Astrocyte (in vitro differentiated cells and primary cell): ENCODE measurements at regions not wholly inside any gene's neighbourhood (a gene's known extent, or its start where the extent isn't known, plus 50 kb on each side); places are given as distances from the start of the nearest gene placed in this dataset.

ENCODE experiments used
- DNase-seq: peaks from one replicate; pipeline ENCODE4 v3.0.0-alpha.2; 2010; ENCODE audit warnings: low read depth
- FAIRE-seq: peaks from 2 replicates; lab custom pipeline; 2011; peaks lifted over from hg19 to GRCh38; lab: Jason Lieb, UNC
- H2AFZ ChIP-seq: 2 replicates; pipeline ENCODE4 v1.6.0; 2012; ENCODE audit warnings: low read depth, low read length, inconsistent platforms
- H3K27ac ChIP-seq: 2 replicates; pipeline ENCODE4 v1.5.1; 2011; ENCODE audit warnings: low read depth, low read length, inconsistent platforms
- H3K27me3 ChIP-seq: 2 replicates; pipeline ENCODE4 v1.6.0; 2011; ENCODE audit warnings: low read length, inconsistent platforms; ENCODE audit not compliant: insufficient read depth
- H3K36me3 ChIP-seq: 2 replicates; pipeline ENCODE4 v1.5.1; 2011; ENCODE audit warnings: low read length, inconsistent platforms; ENCODE audit not compliant: insufficient read depth
- H3K4me1 ChIP-seq: 2 replicates; pipeline ENCODE4 v1.5.1; 2011; ENCODE audit warnings: low read length, inconsistent platforms; ENCODE audit not compliant: insufficient read depth
- H3K4me2 ChIP-seq: 2 replicates; pipeline ENCODE4 v1.6.0; 2012; ENCODE audit warnings: low read length, inconsistent platforms
- H3K4me3 ChIP-seq: 2 replicates; pipeline ENCODE4 v1.5.1; 2011; ENCODE audit warnings: low read depth, mild to moderate bottlenecking, low read length, inconsistent platforms; ENCODE audit not compliant: insufficient read depth
- H3K79me2 ChIP-seq: 2 replicates; pipeline ENCODE4 v1.6.0; 2012; ENCODE audit warnings: mild to moderate bottlenecking, low read length, inconsistent platforms; ENCODE audit not compliant: insufficient read depth
- H3K9ac ChIP-seq: 2 replicates; pipeline ENCODE4 v1.6.0; 2012; ENCODE audit warnings: mild to moderate bottlenecking, low read length, inconsistent platforms
- H3K9me3 ChIP-seq: 2 replicates; pipeline ENCODE4 v1.5.1; 2012; ENCODE audit warnings: low read depth, mild to moderate bottlenecking, low read length, inconsistent platforms; ENCODE audit not compliant: insufficient read depth
- H4K20me1 ChIP-seq: 2 replicates; pipeline ENCODE4 v1.6.0; 2012; ENCODE audit warnings: low read length, inconsistent platforms; ENCODE audit not compliant: insufficient read depth
- H3K27ac Mint-ChIP-seq: one replicate; pipeline ENCODE4 v1.8.0; 2021; ENCODE audit warnings: mild to moderate bottlenecking, mixed read lengths; ENCODE audit not compliant: unreplicated experiment
- H3K27me3 Mint-ChIP-seq: one replicate; pipeline ENCODE4 v1.8.0; 2021; ENCODE audit warnings: low read depth, mixed read lengths; ENCODE audit not compliant: unreplicated experiment
- H3K36me3 Mint-ChIP-seq: one replicate; pipeline ENCODE4 v1.8.0; 2021; ENCODE audit warnings: low read depth, mixed read lengths; ENCODE audit not compliant: unreplicated experiment
- H3K4me1 Mint-ChIP-seq: one replicate; pipeline ENCODE4 v1.8.0; 2021; ENCODE audit warnings: low read depth, mixed read lengths; ENCODE audit not compliant: unreplicated experiment
- H3K4me3 Mint-ChIP-seq: one replicate; pipeline ENCODE4 v1.8.0; 2021; ENCODE audit warnings: mild to moderate bottlenecking, moderate library complexity, mixed read lengths; ENCODE audit not compliant: unreplicated experiment
- H3K9me3 Mint-ChIP-seq: one replicate; pipeline ENCODE4 v1.8.0; 2021; ENCODE audit warnings: mild to moderate bottlenecking, mixed read lengths; ENCODE audit not compliant: unreplicated experiment
- EZH2 ChIP-seq: IDR thresholded peaks from 2 replicates; pipeline ENCODE4 v1.6.1; 2012; ENCODE audit warnings: mild to moderate bottlenecking, low read length, inconsistent platforms; ENCODE audit not compliant: insufficient read depth
- TF ChIP-seq, protein P1 (sequence below): IDR thresholded peaks from 2 replicates; pipeline ENCODE4 v1.5.1; 2011; ENCODE audit warnings: low read depth, mild to moderate bottlenecking, inconsistent platforms, low read length, moderate library complexity; ENCODE audit not compliant: insufficient read depth

- no peak for FAIRE-seq
- Mint-ChIP-seq H3K27ac (no peak overlapping the region), H3K36me3 (no peaks in the 10 kb centered on the region)
Measured at GRCh38 chr13:80551650-80552497, 210.9 kb upstream of the SPRY2 start.

DNA sequence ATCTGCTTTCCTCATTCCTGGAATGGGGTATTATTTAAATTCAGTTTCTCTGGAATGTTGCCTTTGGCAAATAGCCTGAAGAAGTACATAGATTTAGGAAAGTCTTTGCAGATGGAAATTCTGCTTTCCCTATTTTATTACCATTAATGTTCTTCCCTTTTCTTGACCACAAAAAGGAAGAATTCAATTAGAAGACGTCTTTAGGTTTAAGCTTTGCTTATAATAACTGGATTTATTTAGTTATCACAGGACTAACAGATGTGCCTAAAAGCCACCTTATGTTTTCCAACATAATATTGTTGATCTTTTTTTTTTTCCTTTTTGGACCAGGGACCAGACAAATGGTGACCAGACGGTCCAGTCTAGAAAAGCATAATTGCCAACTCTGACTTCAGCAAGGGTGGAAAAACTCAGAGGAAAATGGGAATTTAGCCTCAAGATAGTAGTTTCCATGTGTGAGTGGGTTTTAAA lies 210.1 kb upstream of the SPRY2 start:
- H3K4me3 Mint-ChIP-seq: no peak overlapping the region
- no peaks in the 10 kb centered on the region for H3K36me3 Mint-ChIP-seq
- Histone ChIP-seq H3K79me2 (no peaks in the 10 kb centered on the region), H3K36me3 (no peaks in the 10 kb centered on the region), H2AFZ (no peak overlapping the region), H3K4me2 (no peak overlapping the region), H4K20me1 (no peaks in the 10 kb centered on the region), H3K4me3 (no peak overlapping the region), H3K4me1 (no peaks in the 10 kb centered on the region), H3K9me3 (no peaks in the 10 kb centered on the region), H3K9ac (no peak overlapping the region), H3K27me3 (no peaks in the 10 kb centered on the region), H3K27ac (no peak overlapping the region)
- no peaks in the 10 kb centered on the region for H3K9me3 Mint-ChIP-seq
- DNase-seq (no peak), FAIRE-seq (no peak)
- peaks cover 4% of the 10 kb centered on the region for H3K4me1 Mint-ChIP-seq
- no peaks in the 10 kb centered on the region for H3K27me3 Mint-ChIP-seq
- no peak overlapping the region for H3K27ac Mint-ChIP-seq
- TF ChIP-seq, protein P1, sequence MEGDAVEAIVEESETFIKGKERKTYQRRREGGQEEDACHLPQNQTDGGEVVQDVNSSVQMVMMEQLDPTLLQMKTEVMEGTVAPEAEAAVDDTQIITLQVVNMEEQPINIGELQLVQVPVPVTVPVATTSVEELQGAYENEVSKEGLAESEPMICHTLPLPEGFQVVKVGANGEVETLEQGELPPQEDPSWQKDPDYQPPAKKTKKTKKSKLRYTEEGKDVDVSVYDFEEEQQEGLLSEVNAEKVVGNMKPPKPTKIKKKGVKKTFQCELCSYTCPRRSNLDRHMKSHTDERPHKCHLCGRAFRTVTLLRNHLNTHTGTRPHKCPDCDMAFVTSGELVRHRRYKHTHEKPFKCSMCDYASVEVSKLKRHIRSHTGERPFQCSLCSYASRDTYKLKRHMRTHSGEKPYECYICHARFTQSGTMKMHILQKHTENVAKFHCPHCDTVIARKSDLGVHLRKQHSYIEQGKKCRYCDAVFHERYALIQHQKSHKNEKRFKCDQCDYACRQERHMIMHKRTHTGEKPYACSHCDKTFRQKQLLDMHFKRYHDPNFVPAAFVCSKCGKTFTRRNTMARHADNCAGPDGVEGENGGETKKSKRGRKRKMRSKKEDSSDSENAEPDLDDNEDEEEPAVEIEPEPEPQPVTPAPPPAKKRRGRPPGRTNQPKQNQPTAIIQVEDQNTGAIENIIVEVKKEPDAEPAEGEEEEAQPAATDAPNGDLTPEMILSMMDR: no peak
- no peak for TF ChIP-seq EZH2

More at GRCh38 chr13:80551650-80552497, 210.9 kb upstream of the SPRY2 start:
- Histone ChIP-seq H3K4me3 (no peak overlapping the region), H3K9ac (no peak overlapping the region), H3K27me3 (no peaks in the 10 kb centered on the region), H3K36me3 (no peaks in the 10 kb centered on the region), H4K20me1 (no peaks in the 10 kb centered on the region), H3K27ac (no peak overlapping the region), H3K4me2 (no peak overlapping the region), H3K79me2 (no peaks in the 10 kb centered on the region), H2AFZ (no peak overlapping the region), H3K4me1 (no peaks in the 10 kb centered on the region), H3K9me3 (no peaks in the 10 kb centered on the region)
- Mint-ChIP-seq H3K4me1 (peaks cover 4% of the 10 kb centered on the region), H3K9me3 (no peaks in the 10 kb centered on the region), H3K27me3 (no peaks in the 10 kb centered on the region), H3K4me3 (no peak overlapping the region)
- TF ChIP-seq, protein P1: no peak
- TF ChIP-seq EZH2: no peak
- no peak for DNase-seq

- Histone ChIP-seq H4K20me1 (no peaks in the 10 kb centered on the region), H3K4me3 (no peak overlapping the region), H3K79me2 (no peaks in the 10 kb centered on the region), H3K27me3 (no peaks in the 10 kb centered on the region), H3K27ac (no peak overlapping the region), H3K36me3 (no peaks in the 10 kb centered on the region), H3K9me3 (no peaks in the 10 kb centered on the region), H3K4me2 (no peak overlapping the region), H3K4me1 (no peaks in the 10 kb centered on the region), H2AFZ (no peak overlapping the region), H3K9ac (no peak overlapping the region)
- no peak for TF ChIP-seq EZH2
- TF ChIP-seq, protein P1: no peak
- Mint-ChIP-seq H3K27me3 (no peaks in the 10 kb centered on the region), H3K36me3 (no peaks in the 10 kb centered on the region), H3K27ac (no peak overlapping the region), H3K4me3 (no peak overlapping the region), H3K9me3 (no peaks in the 10 kb centered on the region), H3K4me1 (peaks cover 4% of the 10 kb centered on the region)
- DNase-seq (no peak), FAIRE-seq (no peak)
Measured at GRCh38 chr13:80548915-80549314, 208.0 kb upstream of the SPRY2 start.
